Islet precursor cell (in vitro differentiated cells): ENCODE measurements at regions not wholly inside any gene's neighbourhood (a gene's known extent, or its start where the extent isn't known, plus 50 kb on each side); places are given as distances from the start of the nearest gene placed in this dataset.

Experiments
- DNase-seq: peaks from one replicate; pipeline ENCODE4 v3.0.0-alpha.2; 2018

DNA sequence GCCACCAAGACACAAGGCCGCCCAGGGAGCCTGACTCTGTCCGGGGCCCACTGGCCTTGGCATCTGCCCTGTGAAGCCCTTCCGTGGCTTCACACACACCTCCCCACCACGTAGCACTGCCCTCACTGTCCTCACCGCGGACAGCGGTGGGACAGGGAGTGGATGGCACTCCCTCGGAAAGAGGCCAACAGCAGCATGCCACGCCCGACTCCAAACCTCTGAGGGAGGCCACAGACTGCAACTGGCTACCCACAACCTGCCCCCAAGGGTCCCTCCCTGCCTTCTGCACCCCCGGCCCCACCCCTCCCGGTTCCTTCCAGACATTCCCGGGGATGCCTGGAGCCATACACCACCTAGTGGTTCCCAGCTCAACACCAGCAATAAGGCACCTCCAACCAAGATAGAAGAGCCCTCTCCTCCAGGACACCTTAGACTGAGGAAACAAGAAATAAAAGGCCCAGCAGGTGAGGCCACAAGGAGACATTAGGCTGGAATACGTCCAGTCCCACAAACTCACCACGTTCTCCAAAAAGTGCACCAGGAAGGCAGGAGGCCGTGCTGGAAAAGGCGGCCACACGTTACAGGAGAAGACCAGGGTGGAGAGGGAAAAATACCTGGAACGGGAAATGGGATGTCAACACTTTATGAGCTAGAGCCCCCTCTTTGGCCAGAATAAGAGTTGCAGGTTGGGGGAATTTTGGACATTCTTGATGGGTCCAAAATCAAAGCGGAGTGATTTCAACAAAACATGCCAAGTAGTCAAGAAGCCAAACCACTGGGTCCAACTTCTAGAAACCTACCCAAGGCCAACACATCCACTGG, 310.0 kb downstream of the SOX9 start:
- DNase-seq = peak; percentile 65

DNA sequence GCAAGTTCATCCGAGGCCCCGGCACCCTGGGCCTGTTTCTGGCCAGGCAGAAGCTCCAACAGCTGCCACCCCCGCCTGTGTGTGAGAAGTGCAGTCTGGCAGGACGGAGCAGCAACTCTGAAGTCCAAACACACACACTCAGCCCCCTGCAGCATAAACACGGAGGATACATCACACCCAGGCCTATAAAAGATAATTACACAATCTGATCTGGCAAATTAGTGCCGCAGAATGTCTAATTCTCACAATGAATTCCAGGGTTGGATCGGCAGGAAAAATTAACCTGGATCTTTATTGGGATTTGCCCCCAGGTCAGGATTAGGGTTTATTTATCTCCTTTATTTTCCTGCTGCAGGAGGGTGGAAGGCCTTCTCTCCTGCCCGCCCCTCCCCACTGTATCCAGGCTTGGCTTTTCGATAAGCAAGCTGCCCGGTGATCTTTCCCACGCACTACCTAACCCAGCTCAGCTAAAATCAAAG, 311.4 kb downstream of the SOX9 start:
- peak; percentile 81 for DNase-seq

DNA sequence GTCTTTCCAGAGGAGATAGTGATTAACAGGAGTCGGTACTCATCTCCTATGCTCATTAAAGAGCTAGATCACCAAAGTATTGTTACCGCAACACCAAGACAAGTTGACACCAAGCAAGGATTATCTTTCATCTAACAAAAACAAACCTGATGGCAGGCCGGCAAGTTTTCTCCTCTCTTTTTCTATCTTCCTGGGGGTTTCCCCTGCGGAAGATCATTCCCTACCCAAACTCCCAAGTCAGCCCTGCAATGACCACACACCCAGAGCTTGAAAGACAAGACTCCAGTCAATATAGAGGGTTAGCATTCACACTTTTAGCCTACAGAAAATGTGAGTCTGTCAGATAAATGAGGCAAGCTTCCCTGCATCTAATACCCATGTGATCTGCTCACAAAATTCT, 312.1 kb downstream of the SOX9 start:
- peak; percentile 58 for DNase-seq

DNA sequence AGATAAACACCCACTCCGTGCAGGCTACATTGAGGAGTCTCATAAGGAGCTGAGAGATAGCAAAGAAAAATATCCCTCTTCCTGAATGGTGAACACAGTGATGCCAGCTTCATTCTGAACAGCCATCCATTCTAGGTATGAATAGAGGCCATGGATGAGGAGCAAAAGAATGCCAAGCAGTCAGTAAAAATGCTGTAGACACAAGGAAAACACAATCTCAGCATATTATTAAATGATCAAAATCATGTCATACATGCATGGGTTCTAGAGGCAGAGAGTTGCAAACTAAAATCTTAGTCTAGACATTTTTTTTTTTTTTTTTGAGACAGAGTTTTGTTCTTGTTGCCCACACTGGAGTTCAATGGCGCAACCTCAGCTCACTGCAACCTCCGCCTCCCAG, 313.0 kb downstream of the SOX9 start:
- DNase-seq = no peak

DNA sequence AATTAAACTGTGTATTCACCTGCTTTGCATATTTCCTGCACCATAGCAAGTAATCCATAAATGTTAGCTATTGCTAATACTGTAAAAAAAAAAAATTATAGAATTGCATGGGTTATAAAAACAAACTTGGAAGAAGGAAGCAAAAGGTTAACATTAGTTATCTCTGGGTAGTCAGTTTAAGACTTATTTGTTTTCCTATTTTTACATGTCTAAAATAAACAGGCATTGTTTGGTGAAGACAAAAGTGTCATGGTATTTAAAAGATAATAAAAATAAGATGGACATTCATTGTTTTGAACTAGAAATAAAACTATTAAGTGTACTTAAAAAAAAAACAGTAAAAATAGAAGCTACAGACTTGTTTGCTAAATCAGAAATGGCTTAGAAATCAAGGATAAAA, 313.8 kb downstream of the SOX9 start:
- DNase-seq = no peak

DNA sequence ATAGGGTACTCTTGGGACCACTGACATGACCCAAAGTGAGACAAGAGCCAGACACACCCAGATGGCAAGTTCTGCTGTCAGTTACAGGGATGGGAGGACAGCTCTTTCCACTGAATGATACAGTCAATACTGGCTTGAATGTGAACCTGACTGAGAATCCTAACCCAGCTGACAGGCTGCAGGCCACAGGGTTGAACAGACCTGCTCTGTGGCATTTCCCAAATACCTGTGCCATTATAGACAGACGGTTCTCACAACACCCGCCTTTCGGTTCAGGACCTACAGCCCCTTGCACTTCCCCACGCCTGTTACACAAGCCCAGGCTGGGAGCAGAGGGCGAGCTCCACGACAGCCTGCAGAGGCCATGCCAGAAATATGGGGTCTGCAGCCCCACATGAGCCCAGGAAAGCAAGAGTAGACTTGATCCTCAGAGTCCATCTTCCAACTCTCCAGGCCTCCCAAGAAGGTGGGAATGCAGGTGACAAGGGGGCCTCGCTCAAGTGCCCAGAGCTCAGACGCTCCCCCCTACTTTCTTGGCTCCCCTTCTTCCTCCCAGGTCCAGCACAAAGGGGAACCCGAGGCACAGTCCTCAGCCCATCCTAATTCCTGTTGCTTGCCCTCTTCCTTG, 314.3 kb downstream of the SOX9 start:
- DNase-seq = peak; percentile 96

DNA sequence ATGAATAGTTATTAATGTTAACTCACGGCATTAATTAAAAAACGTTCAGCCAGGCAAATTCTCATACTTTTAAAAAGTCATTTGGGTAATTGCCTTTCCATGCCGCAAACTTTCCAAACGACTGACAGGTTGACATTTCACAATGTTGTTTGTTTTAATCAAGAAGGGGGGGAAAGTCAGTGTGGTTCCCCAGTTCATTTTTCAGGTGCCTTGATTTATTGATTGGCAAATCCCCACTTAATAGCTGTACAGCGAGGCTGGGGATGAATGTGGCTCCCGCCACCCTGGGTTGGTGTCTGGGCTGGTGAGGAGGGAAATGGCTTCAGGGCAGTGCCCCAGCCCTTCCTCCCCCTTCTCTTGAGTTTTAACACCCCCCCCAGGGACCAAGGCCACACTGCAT, 318.0 kb downstream of the SOX9 start:
- no peak for DNase-seq

DNA sequence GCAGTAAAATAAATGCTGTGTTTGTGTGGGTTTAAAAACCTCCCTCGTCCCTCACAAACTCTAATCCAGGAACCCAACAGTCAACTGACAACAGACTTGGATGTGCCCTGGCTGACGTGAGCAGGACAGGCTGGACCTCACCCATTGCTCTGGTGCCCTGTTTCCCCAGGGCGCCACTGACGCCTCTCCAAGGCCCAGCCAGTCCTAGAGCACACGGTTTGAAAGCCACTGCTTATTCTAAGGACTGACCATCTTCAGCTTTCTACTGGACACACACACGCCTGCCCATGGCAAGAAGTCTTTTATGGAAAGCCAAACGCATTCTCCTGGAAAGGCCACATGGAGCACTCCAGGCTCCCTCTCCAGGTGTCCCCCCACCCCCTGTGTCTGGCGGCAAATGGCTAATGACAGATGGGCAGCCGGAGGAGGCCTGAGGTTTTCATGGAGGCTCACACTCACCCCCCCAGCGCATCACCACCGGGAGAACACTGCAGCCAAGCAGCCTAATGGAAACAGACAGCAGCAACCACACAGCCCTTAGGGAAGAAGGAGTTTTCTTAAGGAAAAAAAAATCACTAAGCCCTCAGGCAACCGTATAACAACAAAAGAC, 319.2 kb downstream of the SOX9 start:
- no peak for DNase-seq

DNA sequence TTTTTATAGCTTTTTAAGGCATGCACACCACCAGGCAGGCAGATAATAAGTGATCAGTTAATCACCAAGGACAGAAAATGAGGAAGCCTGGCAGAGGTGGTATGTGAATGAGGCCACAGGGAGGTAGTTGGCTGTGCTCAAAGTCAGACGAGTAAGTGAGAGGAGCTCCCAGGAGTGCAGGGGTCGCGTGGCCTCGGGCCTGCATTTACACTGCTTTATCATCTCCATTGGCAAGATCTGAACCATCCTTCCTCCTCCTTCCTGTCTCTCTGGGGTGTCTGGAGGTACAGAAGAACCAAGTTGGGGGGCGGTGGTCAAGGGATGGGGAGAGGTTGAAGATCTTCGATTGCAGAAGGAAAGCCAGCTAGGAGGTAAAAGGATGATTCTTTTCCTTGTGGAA, 320.1 kb downstream of the SOX9 start:
- peak; percentile 53 for DNase-seq

DNA sequence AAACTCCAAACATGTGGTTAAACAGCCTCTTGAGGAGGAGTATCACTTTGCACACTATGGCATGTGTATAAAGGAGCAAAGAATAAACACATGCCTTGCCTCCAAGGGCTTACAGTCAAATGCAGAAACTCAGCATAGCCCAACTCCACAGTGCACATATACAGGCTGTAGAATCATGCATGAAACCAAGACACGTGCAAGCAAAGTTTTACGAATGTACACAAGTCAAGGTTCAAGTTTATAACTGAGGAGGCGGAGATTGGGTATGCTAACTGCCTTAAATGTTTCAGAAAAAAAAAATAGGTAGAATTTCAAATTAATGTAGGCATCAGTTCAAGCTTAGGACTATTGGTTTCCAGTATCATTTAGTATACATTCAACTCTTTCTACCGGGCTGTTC, 321.1 kb downstream of the SOX9 start:
- no peak for DNase-seq

DNA sequence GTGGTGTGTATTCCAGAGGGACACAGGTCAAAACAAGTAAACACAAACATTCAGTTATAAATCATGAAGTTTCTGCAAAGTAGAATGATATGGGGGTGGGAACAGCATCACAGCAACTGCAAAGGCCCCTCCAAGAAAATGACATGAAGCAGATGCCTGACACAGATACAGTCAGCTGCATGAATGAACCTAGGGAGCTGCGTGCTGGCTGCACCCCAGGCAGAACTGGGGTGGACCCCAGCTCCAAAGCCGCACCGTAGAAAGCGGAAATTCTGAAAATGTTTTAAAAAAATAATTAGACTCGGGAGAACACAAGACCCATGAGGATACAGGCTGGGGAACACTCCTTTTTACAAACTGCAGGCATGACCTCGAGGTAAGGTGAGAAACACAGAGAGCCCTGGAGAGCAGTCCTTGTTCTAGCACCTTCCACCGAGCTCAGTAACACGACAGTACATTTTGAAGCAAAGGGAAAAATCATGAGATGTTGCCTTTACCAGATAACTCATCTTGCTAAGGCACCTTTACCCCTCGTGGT, 323.8 kb downstream of the SOX9 start:
- no peak for DNase-seq

DNA sequence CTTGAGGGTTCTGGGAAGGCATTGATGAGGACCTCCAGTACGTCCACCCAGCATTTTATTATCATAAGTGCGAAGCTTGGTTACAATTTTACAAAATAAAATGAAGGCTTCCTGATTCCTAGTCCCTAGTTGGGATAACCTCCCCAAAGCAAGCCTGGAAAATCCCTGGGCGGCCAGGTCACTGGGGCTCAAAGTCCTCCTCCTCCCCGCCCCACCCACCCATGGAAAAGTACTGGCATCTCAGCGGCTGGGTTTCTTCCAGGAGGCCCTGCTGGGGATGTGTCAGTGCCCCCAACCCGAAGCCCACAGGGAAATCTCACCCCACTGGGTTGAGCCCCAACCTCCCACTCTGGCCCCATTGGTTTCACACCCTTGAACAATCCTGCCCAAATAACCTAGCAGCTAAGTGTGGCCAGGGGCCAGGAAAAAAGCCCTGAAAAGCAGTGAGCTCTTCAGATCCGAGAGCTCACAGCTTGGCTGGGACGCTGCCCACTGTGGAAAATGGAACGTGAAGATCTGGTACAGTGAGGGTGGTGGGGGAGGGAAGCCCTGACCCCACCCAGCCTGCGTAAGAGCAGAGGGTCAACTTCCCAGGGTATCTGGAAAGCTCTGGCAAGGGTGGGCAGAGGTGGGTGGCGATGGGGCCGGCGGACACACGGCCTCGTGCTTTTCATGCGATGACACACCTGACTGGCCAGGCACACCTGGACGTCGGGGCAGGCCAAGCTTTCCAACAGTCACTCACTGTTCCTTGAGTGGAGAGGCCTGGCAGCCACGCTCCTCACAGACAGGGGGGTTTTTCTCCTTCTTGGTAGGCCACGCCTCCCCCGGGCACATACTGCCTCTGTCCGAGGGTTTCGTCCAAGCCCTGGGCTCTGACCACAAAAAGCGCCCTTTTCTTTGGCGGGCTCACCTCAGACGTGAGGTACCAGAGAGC, 324.5 kb downstream of the SOX9 start:
- DNase-seq = no peak

DNA sequence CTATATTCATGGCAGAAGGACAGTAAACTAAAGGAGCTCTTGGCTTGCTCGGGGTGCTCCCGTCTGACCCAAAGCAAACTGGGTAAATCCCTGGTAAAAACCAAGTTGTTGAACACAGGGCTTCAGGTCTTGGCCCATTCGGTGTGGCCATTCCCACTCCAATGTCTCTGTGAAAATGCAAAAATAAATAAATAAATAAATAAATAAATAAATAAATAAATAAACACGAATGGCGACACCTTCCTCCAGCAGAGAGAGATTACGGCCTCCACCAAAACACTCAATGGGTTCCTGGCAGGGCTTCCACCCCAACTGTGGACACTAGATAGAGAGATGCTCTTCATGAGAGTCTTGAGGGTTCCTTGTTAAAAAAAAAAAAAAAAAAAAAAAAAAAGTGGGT, 325.3 kb downstream of the SOX9 start:
- DNase-seq = no peak

DNA sequence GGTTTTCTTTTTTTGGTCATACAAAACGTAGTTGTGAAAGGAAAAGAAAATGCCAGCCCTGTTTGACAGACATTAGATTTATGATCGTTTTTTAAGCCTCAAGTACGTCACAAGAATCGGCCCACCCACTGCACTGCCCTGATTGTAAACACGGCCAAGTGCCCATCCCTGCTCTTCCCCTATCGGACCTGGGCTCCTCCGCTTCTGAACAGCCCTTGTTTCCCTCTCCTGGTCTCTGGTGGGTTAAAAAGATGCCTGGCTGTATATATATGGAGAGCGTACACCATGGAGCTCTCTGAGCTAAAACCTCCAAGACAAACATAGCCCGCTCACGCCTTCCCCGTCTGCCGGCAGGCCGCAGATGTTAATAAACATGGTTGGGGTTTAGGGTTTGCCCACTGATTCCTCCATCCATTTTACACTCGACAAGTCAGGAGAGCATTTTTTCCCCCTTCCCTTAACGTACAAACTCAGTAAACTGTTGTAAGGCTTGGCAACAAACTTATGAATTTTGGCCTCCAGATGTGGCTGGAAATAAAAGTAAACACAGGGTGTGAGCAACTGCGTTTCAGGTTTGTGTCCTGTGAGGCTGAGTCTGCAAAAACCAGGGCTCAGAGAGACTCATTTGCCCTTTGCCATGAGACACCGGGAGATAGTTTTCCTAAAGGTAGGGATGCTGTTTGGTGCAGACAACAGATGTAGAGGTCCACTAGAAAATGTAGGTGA, 325.9 kb downstream of the SOX9 start:
- DNase-seq = no peak

DNA sequence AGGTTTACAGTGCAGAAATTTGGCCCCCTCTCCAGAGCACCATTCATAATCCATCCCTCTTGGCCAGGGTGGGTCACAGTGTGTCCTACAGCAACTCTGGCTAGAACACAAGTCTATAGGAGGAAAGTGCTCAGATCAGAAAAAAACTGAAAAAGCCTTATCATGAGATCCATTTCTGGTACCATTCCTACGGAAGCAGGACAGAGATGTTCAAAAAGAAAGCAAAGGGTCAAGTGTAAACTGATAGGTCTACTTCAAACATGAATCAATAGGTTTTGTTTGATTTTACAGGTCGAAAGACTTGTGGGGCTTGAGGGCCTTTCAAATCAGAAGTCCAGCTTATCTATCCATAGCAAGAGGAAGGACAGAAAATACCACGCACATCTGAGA, 326.4 kb downstream of the SOX9 start:
- no peak for DNase-seq

DNA sequence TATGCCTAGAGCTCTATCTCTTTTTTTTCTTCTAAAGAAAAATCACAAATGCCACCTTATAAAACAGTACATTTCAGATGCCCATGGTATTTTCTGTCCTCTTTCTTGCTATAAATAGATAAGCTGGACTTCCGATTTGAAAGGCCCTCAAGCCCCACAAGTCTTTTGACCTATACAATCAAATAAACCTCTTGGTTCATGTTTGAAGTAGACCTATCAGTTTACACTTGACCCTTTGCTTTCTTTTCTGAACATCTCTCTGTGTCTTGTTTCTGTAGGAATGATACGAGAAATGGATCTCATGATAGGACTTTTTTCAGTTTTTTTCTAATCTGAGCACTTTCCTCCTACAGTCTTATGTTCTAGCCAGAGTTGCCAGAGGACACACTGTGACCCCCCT, 327.2 kb downstream of the SOX9 start:
- DNase-seq = no peak

DNA sequence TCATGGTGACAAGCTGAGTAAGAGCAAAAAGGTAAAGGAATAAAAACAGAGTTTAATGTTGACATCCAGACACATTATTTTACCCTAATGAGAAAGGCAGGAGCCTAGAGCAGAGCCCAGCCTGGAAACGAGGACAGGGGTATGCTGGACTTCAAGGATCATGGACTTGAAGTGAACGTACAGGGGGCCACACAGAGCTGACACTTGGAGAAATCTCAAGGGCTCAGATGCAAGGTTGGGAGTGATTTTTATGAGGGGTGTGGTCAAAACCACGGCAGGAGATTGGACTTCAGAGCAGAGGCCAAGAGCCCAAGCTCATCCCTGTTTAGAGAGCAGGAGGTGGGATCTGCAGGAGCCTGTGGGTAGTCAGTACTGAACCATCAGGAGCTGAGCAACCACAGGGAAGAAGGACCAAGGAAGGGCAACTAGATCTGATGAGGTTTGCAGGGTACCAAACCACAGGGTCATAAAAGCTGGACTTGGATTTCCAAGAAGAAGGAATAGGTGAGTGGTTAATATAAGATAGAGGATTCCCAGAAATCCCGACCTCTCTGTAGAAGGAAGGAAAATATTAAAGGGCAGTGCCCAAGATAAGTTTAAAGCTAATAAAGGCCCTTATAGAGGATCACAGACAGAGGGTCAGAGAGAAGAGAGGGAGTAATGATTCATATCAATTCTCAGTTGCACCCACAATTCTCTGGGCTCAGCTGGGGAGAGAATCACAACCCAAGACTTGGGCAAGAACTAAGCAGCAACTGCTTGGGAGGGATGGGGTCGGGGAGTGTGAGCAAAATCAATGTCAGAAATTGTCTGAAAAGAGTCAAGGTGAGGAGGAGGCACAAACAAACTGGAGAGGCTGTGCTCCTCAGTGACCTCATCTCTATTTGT, 331.7 kb downstream of the SOX9 start:
- DNase-seq = no peak

DNA sequence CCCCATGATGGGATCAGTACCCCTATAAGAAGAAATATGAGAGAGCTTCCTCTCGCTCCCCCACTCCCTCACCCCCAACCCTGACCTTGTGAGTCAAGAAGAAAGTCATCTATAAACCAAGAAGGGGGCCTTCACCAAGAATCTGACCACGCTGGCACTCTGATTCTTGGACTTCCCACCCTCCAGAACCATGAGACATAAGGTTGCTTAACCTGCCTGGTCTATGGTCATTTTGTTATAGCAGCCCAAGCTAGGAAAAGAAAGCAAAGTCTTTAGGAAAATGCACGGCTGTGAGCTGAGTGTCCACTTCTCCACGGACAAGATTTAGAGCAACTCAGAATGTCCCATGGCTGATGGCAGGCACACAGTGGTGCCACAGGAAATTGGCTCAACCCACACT, 333.5 kb downstream of the SOX9 start:
- no peak for DNase-seq

DNA sequence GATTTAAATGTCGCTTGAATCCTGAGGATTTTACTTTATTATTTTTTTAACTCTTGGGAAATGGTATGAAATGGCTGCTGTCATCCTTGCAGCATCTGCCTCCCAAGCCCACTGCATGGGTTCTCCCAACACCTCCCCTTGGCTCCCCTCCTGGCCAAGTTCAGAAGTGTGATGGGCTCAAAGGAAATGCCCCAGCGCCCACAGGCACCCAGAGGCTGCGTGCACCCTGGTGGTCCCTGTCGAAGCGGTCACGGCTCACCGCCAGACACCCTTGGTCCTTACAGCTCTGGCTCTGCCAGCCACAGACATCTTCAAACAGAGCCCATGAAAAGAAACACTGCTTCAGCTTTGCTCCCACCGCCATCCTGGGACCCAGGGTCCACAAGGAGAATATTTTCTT, 334.7 kb downstream of the SOX9 start:
- DNase-seq = no peak

DNA sequence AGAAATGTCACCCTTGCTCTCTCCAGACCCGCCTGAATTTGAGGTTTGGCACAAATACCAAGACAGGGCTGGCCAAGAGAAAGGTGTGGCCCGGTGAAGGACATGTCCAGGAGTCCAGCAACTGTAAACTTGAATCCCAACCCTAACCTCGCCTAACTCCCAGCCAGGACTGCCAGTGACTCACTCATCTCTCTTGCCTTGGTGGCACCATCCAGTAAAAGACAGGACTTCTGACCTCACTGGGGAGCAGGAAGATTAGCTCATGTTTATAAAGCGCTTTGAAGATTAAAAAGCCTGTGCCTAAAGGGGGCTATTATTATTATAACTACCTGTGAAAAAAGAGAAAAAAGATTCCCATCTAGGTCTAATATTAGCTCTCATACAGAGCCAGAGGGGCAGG, 335.3 kb downstream of the SOX9 start:
- DNase-seq = peak; percentile 77

DNA sequence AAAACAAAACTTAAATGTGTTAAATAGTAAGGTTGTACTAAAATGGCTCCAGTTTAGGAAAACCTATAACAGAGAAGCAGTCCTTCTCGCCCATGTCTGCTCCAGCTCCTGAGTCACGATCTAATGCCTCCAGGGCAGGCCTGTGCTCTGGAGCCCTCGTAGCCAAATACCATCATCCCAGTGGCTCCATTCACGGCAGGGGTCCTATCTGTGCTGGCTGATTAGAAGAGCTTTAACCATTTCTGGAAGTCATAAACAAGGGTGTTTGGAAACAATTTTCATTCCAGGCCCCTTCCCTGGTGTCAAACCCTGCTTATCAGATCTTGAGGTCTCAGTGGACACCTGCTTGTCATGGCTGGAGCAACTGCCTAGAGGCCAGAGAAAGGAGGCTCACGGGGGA, 336.9 kb downstream of the SOX9 start:
- DNase-seq = peak; percentile 99
